Psoas muscle (tissue), 7 donors: ENCODE measurements at regions not wholly inside any gene's neighbourhood (a gene's known extent, or its start where the extent isn't known, plus 50 kb on each side); places are given as distances from the start of the nearest gene placed in this dataset.

ENCODE experiments used
- ATAC-seq, 4 donors: fragments of 200-7000 bp; cut with Tn5 transposase; one replicate each; pipeline ENCODE4 v1.9.1; 2020; ENCODE audit warnings: moderate library complexity in 3 of 4, mild to moderate bottlenecking in 2 of 4
- DNase-seq, 2 donors: peaks; one replicate each; pipeline ENCODE4 v3.0.0-alpha.2; 2020
- H3K27ac ChIP-seq: fragments of 200-600 bp; one replicate; pipeline ENCODE4 v1.8.0; 2022
- H3K27me3 ChIP-seq, 3 donors: fragments of 200-600 bp in 1 of 3; one replicate each; pipeline versions ENCODE4 v1.6.1 to v1.8.0; 2013 to 2022; ENCODE audit warnings: low read length in 2 of 3, mild to moderate bottlenecking in 2 of 3, moderate library complexity in 1 of 3; ENCODE audit not compliant: insufficient read depth in 3 of 3
- H3K36me3 ChIP-seq, 2 donors: fragments of 200-600 bp in 1 of 2; one replicate each; pipeline versions ENCODE4 v1.6.1 to v1.8.0; 2013 to 2022; ENCODE audit warnings: low read depth in 1 of 2, mild to moderate bottlenecking in 1 of 2, moderate library complexity in 1 of 2; ENCODE audit not compliant: insufficient read depth in 1 of 2
- H3K4me1 ChIP-seq: fragments of 200-600 bp; one replicate; pipeline ENCODE4 v1.8.0; 2022
- H3K4me3 ChIP-seq: fragments of 200-600 bp; one replicate; pipeline ENCODE4 v1.8.0; 2022; ENCODE audit warnings: mild to moderate bottlenecking
- H3K9me3 ChIP-seq: fragments of 200-600 bp; one replicate; pipeline ENCODE4 v1.8.0; 2022
- CTCF ChIP-seq: fragments of 200-600 bp; IDR thresholded peaks from one replicate; pipeline ENCODE4 v1.8.0; 2022; ENCODE audit warnings: antibody characterized with exemption
- WGBS, 3 donors: extraction: QIAGEN DNeasy Blood & Tissue Kit; methylation state at CpG; one replicate each; pipeline versions ENCODE4 v1.1.6 to v1.1.7; 2013; 5-methylcytosine and 5-hydroxymethylcytosine counted together
- intact Hi-C, 2 donors: fragments of 100-400 bp; cut with DNase I; formaldehyde crosslinking; loops; one replicate each; pipeline versions ENCODE4 v1.11.0 to v1.14.2; 2022
- donor health status: healthy with polysubstance abuse.
- donor health status: DM: no; HTN: no; CAD: no; lungs with moderate emphysema.
- donor health status: Bipolar disorder and iron deficiency.
- donor health status: healthy.
- donor health status: DM: yes; HTN: yes; CAD: no.
- donor health status: DM: no; HTN: no; CAD: no.
- donor health status: DM: yes; HTN: yes; CAD: no.

- DNase-seq (no peak), ATAC-seq (no peak)
- intact Hi-C loops = no loop called here
- H3K4me1 ChIP-seq = no peaks in the 10 kb centered on the region
- TF ChIP-seq CTCF = no peak
- no peaks in the 10 kb centered on the region for H3K27me3 ChIP-seq
- H3K4me3 ChIP-seq = no peak overlapping the region
- H3K36me3 ChIP-seq = no peaks in the 10 kb centered on the region
- H3K27ac ChIP-seq = no peak overlapping the region
- H3K9me3 ChIP-seq = no peaks in the 10 kb centered on the region
- WGBS, 3 donors = 68 to 73% (median 70%) methylated on average over 11 of the region's 11 CpGs
Measured at GRCh38 chr10:3340127-3340730, 167.6 kb upstream of the PITRM1 start.

GRCh38 chr10:3339531-3339950, 167.0 kb upstream of the PITRM1 start:
- ATAC-seq (no peak), DNase-seq (no peak)
- no peak overlapping the region for H3K27ac ChIP-seq
- 66 to 69% (median 69%) methylated on average over 9 of the region's 9 CpGs for WGBS, 3 donors
- no peak overlapping the region for H3K4me3 ChIP-seq
- H3K27me3 ChIP-seq = no peaks in the 10 kb centered on the region
- H3K36me3 ChIP-seq = no peaks in the 10 kb centered on the region
- intact Hi-C loops = no loop called here
- no peaks in the 10 kb centered on the region for H3K4me1 ChIP-seq
- no peaks in the 10 kb centered on the region for H3K9me3 ChIP-seq
- TF ChIP-seq CTCF = no peak

DNA sequence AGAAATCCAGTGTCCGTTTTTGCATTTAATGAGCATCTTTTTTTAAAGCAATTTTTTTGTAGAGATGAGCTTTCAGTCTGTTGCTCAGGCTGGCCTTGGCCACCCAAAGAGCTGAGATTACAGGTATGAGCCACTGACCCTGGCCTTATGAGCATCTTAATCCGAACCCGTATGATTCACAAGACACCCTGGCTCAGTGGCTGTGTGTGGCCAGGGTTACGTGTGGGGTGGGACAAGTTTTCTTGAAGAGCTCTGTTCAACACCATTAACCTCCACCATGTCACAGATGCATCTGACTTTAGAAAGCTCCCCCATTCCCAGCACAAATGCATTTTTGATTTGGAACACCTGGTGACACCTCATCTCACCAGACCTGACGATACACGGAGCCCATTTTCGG, 166.5 kb upstream of the PITRM1 start:
- DNase-seq = no peak
- H3K27me3 ChIP-seq = no peaks in the 10 kb centered on the region
- H3K36me3 ChIP-seq = no peaks in the 10 kb centered on the region
- 76 to 91% (median 88%) methylated on average over 7 of the region's 7 CpGs for WGBS, 3 donors
- H3K9me3 ChIP-seq = no peaks in the 10 kb centered on the region
- H3K27ac ChIP-seq = no peak overlapping the region
- ATAC-seq = no peak
- H3K4me3 ChIP-seq = no peak overlapping the region
- intact Hi-C loops = no loop called here
- H3K4me1 ChIP-seq = no peaks in the 10 kb centered on the region
- TF ChIP-seq CTCF = no peak

- TF ChIP-seq CTCF = no peak
- intact Hi-C loops = no loop called here
Measured at GRCh38 chr10:3337741-3338140, 165.2 kb upstream of the PITRM1 start.

DNA sequence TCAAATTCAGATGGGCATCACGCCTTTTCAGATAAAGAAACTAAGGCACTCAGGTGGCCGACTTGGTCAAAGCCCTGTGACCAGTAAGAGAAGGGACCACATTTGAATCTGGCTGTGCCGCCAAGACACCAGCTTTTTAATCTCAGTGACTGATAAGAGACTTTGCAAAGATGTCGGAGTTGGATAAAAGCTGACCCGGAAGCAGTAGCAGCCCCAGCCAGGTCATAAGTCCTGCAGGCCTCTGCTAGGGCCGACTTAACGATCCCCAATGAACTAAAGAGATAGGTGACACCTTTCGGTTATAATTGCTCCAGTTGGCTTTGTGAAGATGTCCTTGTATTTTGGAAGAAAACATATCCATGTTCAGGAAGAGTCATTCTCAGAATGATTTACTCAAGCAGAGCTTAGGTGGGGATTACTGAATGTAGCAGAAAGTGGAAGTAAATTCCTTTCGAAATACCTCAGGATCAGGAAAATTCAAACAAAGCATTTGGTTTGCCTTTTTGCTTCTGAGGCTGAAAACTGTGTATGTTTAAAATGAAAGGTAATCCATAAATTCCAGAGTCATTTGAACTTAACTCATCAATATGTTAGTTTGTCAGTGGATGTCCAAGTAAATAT, 164.2 kb upstream of the PITRM1 start:
- ATAC-seq = no peak
- WGBS, 3 donors = 88 to 95% (median 94%) methylated on average over 9 of the region's 9 CpGs

More at GRCh38 chr10:3337741-3338140, 165.2 kb upstream of the PITRM1 start:
- WGBS, 3 donors = 88 to 90% (median 89%) methylated on average over 8 of the region's 8 CpGs
- DNase-seq (no peak), ATAC-seq (no peak)
- Histone ChIP-seq H3K4me1 (no peaks in the 10 kb centered on the region), H3K27ac (no peak overlapping the region), H3K36me3 (no peaks in the 10 kb centered on the region), H3K9me3 (no peaks in the 10 kb centered on the region), H3K4me3 (no peak overlapping the region), H3K27me3 (no peaks in the 10 kb centered on the region)

More for the DNA sequence above, 164.2 kb upstream of the PITRM1 start:
- H3K4me3 ChIP-seq = no peak overlapping the region
- no peaks in the 10 kb centered on the region for H3K27me3 ChIP-seq
- DNase-seq = no peak
- H3K4me1 ChIP-seq = no peaks in the 10 kb centered on the region
- no peak overlapping the region for H3K27ac ChIP-seq
- no peaks in the 10 kb centered on the region for H3K36me3 ChIP-seq
- H3K9me3 ChIP-seq = no peaks in the 10 kb centered on the region
- TF ChIP-seq CTCF = no peak
- intact Hi-C loops = no loop called here
